GM21529 (cell line): ENCODE measurements at regions not wholly inside any gene's neighbourhood (a gene's known extent, or its start where the extent isn't known, plus 50 kb on each side); places are given as distances from the start of the nearest gene placed in this dataset.

Source experiments
- ATAC-seq: cut with Tn5 transposase; IDR thresholded peaks from one replicate; pipeline ENCODE4 v1.9.1; 2021; ENCODE audit not compliant: unreplicated experiment

DNA sequence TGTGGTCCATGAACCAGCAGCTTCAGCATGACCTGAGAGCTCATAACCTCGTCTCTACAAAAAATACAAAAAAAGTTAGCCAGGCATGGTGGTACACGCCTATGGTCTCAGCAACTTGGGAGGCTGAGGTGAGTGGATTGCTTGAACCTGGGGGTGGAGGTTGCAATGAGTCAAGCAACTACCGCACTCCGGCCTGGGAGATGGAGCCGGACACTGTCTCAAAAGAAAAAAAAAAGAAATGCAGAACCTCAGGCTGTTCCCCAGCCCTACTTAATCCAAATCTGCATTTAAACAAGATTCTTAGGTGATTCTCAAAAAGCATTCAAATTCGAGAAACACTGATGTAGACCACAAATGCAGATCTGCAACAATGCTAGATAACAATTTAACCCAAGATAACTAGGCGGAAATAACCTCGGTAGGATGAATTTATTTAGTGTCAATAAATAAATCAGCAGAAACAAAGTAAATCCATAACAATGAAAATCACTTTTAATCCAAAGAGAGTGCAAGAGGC, 203.5 kb downstream of the SP3 start:
- no peak for ATAC-seq

- no peak for ATAC-seq
Observed at GRCh38 chr2:173762221-173762620, 203.0 kb downstream of the SP3 start.

- no peak for ATAC-seq
Observed at GRCh38 chr2:173762864-173763263, 202.3 kb downstream of the SP3 start.

GRCh38 chr2:173763641-173764040, 201.5 kb downstream of the SP3 start:
- ATAC-seq = no peak

GRCh38 chr2:173764094-173764493, 201.1 kb downstream of the SP3 start:
- no peak for ATAC-seq

DNA sequence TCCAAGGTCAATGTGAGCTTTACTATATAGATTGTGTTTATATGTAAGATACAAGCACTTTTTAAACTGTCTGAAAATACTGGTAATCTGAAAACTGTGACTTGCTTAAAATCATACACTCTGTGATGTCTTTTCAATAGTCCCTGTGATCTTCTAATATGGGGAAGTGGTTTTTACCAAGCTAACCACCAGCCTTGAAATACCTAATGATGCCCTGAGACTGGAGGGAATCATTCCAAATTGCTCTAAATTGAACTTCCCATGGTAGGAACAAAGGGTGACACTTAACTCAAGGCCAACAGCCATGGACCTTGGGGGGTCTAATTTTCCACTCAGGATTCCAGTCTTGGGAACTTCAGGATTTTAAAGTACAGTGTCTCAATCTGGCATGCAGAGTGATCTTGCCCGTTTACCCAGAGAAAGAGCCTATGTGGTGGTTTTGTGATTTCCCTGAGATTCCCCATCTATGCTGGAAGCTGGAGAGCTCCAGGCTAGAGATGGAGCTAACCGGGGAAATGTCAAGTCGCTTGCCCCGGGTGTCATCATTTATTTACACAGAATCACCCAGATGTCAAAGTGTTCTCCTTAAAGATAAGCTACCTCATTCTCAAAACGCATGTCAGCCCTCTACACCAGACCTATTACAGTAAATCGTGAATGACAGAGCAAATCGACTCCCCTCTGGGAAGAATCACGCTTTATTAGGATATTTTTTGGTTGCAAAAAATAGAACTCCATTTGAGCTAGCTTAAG, 198.5 kb downstream of the SP3 start:
- no peak for ATAC-seq

DNA sequence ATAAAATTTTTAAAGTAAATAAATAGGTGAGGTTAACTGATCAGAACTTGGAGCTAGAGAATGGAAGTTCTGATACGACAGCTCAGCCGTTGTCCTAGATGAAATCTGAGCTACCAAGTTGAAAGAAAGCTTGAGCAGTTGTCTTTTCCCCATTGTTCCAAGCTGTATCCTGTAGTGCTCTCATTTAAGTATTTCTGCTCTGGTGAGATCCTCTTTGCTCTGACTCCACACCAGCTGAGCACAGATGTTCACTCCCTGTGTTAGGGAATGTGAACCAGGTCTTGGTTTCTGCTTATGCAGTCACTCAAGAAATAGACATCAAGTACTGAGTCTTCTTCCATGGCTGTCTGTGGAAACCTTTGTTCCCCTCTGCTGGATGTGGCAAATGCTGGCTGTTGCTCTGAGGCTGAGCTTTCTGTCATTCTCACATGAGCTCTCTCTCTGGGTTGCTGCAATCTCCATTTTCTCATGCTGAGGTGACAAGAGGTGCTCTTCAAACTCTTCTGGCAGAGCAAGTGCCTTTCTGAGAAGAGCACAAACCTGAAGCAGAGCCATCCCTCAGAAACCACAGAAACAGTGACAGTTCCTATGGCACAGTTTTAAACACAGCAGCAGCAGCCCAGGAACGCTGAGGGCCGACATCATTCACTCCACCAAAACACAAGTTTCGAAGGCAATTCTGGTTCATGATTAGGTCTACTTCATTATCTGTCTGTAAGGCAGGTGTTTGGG, 194.1 kb downstream of the SP3 start:
- ATAC-seq = no peak

- no peak for ATAC-seq
Observed at GRCh38 chr2:173772205-173772604, 193.0 kb downstream of the SP3 start.

DNA sequence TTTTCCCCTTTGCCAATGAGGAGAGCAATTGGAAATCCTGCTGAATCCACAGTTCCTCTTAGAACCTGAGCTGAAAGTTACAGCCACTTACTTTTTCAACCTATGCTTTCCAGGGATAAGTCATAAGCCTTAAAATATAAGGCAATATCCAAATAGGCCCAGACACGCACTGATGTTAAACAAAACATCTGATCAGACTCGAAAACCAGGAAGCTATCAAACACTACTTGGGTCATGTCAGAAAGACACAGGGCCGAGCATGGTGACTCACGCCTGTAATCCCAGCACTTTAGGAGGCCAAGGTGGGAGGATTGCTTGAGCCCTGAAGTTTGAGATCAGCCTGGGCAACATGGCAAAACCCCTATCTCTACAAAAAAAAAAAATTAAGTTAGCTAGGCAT, 192.1 kb downstream of the SP3 start:
- no peak for ATAC-seq

DNA sequence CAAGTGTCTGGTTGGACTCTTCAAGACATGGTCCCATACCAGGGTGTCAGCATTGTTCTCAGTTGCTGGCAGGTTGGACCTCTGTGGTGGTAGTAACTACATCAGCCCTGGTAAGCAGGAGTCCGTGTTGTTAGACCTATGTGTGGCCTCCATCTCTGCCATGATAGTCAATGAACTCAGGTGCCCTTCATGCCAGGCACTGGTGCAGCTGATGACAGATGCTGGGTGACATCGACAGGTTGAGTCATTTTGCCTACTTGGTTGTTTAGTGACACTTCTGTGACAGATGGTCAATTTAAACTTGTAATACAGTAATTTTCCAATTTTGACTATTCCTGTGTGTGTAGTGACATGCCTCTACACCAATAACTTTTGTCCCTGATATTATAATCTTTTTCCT, 189.7 kb downstream of the SP3 start:
- no peak for ATAC-seq

DNA sequence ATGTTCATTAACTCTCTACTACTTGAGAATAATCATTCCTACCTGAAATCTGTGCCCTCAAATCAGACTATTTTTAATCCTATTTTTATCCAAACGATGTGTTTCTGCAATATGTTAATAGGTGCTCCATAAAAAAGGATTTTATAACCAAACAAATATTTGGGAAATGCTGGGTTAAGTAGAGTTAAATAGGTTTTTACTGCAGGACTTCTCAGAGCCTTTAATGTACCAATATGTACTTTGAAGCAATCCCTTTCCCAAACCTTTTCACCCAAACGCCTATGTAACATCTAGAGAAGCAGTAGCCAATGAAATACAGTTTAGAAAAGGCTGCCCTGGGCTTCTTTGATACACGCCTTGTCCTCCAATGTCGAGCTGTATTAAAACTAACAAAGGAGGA, 182.5 kb downstream of the SP3 start:
- ATAC-seq = no peak

GRCh38 chr2:173783382-173783781, 181.8 kb downstream of the SP3 start:
- no peak for ATAC-seq

DNA sequence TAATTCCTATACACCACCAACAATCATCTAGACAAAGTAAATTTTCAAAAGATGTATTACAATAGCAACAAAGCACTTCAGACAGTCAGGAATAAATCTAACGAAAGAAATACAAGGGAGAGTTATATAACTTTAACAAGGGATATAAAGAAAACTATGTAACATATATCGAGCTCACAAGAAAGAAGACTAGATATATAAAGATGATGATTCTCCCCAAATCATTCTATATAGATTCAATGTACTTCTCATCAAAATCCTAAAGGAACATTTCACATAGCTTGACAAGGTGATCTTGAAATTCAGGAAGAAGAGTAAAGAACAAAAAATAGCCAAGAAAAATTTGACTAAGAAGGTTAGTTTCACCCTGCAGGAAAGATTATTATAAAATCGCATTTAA, 179.4 kb downstream of the SP3 start:
- no peak for ATAC-seq

DNA sequence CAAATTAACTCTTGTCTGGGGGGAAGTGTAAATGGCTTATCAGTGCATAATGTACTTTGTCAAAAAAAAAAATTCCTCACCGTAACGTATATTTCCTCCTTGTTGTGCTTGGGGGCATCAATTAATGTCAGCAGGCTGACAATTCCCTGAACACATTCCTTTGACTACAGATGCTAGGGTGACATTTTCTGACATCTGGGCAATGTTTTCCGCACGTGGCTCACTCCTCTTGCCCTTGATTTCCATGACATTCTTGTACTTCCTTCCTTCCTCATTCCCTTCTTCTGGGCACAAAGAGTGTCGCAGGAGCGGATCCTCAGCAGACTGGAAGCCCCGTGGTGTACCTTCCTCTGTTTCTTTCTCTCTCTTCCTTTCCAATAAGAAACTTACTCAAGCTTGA, 173.7 kb downstream of the SP3 start:
- no peak for ATAC-seq

GRCh38 chr2:173792166-173792565, 173.0 kb downstream of the SP3 start:
- no peak for ATAC-seq

DNA sequence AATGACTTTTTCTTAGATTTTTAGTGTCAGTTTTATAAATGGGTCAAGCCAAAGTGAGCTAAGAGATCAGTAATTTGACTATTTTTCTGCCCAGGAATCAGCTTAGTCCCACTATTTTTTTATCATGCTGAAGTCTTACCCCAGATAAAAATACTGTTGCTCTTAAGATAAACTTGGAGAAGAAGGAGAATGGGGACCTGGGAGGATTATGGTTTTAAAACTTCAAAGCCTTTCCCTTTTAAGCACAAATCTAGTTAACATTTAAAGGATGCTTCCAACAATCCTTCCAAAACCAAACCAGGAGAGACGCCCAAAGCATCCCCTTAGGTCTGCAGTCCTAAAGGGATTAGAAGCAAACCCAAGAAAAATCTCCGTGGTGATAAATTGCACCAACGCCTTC, 172.4 kb downstream of the SP3 start:
- no peak for ATAC-seq

DNA sequence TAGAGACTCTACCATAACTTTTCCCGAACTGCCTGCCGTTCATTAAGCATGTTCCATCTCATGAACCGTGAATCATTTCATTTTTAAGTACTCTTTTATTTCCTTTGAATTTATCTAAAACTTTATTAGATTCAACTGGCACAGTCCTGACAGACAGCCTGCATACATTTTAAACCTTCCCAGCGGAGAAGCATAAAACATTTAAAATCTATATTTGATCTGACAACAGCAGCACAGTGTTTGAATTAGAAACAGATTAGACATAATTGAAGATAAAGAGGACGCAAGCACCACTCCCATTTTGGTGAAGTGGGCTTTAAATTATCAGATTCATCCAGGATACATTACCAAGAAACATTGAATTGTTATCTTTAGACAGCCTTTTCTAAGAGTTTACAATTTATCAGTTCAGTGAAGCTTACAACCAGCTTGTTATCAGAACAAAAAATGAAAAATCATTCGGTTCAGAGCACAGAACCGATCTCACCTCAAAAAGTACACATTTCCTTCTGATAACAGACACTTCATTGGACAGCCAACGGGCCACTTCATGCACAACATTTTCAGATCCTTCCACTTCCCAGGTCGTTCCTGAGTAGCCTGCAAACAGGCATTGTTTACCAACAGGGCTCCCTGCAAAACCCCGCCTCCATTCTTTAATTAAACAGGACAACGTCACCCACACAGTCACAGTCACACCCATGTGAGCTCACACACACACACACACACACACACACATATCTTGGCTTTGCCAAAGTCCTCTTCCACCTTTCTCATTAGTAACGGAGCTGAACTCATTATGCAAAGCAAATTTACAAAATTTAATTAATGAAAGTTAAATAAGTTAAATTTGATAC, 171.2 kb downstream of the SP3 start:
- no peak for ATAC-seq

DNA sequence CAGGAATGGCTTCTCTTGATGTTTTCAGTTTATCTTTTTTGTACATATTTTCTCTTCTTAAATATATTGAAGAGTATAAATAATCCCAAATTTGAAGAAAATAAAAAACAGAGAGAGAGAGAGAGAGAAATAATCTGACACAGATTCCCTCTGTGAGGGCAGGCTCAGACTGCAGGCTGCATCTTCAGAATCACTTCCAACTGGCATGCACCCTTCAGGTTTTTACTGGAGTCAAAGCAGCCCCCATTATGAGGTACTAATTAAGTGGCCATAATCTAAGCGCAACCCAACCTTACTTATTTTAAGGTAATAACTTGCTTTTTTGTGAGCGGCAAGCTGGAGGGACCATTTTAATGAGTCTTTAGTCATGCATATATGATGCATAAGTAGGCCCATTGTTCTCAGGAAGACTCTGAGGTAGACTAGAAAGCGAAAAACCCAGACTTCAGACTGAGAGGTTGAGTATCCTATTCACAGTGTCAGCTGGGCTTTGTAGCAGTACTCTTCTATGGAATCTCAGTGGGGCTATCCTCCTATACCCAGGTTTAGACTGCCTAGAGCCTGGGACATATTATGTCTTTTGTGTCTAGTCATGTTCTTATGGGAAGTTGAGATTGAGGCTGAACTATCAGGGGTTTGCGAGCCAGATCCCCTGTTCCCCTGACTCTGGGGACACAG, 167.4 kb downstream of the SP3 start:
- ATAC-seq = no peak

GRCh38 chr2:173802518-173802917, 162.7 kb downstream of the SP3 start:
- no peak for ATAC-seq

DNA sequence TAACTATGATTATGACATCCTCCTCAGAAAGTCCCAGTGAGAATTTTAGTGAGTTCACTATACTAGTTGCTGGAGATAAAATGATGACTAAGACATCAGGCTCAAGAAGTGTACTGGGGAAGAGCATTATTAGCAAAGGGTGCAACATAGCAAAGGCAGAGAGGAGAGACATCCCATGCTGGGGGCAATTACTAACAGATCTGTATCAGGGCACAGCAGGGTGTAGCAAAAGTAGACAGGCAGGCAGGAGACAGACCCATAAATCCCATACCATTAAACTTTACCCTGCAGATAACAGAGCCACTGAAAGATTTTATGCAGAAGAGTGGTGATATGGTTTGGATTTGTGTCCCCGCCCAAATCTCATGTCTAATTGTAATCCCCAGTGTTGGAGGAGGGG, 161.7 kb downstream of the SP3 start:
- no peak for ATAC-seq

DNA sequence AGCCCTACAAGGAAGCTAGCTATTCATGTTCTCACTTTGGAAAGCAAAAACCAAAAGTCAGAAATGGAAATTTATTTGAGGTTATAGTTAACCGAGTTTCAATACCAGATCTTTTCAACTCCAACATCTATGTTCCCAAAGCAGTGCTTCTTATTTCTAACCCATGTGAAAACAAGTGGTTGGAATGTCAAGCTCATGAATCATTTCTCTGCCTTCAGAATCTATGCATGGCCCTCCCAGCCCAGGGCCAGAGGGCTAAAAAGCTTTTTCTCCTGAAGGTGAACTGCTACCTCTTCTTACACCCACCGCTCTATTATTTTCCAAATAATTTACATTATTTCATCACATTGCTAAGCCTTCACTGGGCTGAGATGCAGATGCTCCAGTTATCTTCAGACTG, 158.4 kb downstream of the SP3 start:
- ATAC-seq = no peak
